Kidney (tissue), 13 donors: ENCODE measurements at regions not wholly inside any gene's neighbourhood (a gene's known extent, or its start where the extent isn't known, plus 50 kb on each side); places are given as distances from the start of the nearest gene placed in this dataset.

ENCODE experiments used
- DNase-seq, 5 donors: peaks; one replicate each; pipeline ENCODE4 v3.0.0-alpha.2; 2013 to 2020
- FAIRE-seq: peaks from 2 replicates; lab custom pipeline; 2012; peaks lifted over from hg19 to GRCh38; lab: Jason Lieb, UNC
- H3K27ac ChIP-seq, 2 donors: one replicate each; pipeline ENCODE4 v1.7.0; 2013; ENCODE audit warnings: low read depth in 2 of 2, low read length in 2 of 2, inconsistent platforms in 1 of 2
- H3K27me3 ChIP-seq: one replicate; pipeline ENCODE4 v1.7.1; 2013; ENCODE audit warnings: low read length, inconsistent platforms; ENCODE audit not compliant: control insufficient read depth, insufficient read depth
- H3K36me3 ChIP-seq, 3 donors: one replicate each; pipeline versions ENCODE4 v1.7.0 to v1.7.1; 2013; ENCODE audit warnings: low read length in 3 of 3, control low read depth in 1 of 3, inconsistent platforms in 1 of 3; ENCODE audit not compliant: insufficient read depth in 3 of 3, control insufficient read depth in 2 of 3
- H3K4me1 ChIP-seq, 3 donors: one replicate each; pipeline versions ENCODE4 v1.7.0 to v1.7.1; 2013; ENCODE audit warnings: low read length in 3 of 3, inconsistent platforms in 1 of 3, low read depth in 1 of 3; ENCODE audit not compliant: control insufficient read depth in 2 of 3, insufficient read depth in 2 of 3
- H3K4me3 ChIP-seq, 3 donors: one replicate each; pipeline versions ENCODE4 v1.7.0 to v1.8.1; 2013; ENCODE audit warnings: low read length in 3 of 3, control low read depth in 1 of 3, inconsistent platforms in 1 of 3
- H3K9ac ChIP-seq, 3 donors: one replicate each; pipeline versions ENCODE4 v1.7.0 to v1.7.1; 2013; ENCODE audit warnings: low read length in 3 of 3, control low read depth in 1 of 3, inconsistent platforms in 1 of 3
- H3K9me3 ChIP-seq, 3 donors: one replicate each; pipeline versions ENCODE4 v1.7.0 to v1.7.1; 2013; ENCODE audit warnings: low read length in 3 of 3, control low read depth in 1 of 3, inconsistent platforms in 1 of 3; ENCODE audit not compliant: control insufficient read depth in 2 of 3, insufficient read depth in 1 of 3
- intact Hi-C: fragments of 100-400 bp; cut with DNase I; formaldehyde crosslinking; loops from one replicate; pipeline ENCODE4 v1.11.1; 2022
- TF ChIP-seq, protein P1 (sequence below): IDR thresholded peaks from 3 replicates; pipeline ENCODE4 v1.5.1; 2012; ENCODE audit warnings: mild to moderate bottlenecking, moderate library complexity, borderline replicate concordance; ENCODE audit not compliant: insufficient read depth; ENCODE audit errors: extremely low read depth
- donor health status: control.
- donor health status: control.
- donor health status: control.
- donor health status: control.
- donor health status: control.
- donor health status: DM: yes; HTN: yes; CAD: no.
- donor health status: Normal renal cell carcinoma (clear cell type).

DNA sequence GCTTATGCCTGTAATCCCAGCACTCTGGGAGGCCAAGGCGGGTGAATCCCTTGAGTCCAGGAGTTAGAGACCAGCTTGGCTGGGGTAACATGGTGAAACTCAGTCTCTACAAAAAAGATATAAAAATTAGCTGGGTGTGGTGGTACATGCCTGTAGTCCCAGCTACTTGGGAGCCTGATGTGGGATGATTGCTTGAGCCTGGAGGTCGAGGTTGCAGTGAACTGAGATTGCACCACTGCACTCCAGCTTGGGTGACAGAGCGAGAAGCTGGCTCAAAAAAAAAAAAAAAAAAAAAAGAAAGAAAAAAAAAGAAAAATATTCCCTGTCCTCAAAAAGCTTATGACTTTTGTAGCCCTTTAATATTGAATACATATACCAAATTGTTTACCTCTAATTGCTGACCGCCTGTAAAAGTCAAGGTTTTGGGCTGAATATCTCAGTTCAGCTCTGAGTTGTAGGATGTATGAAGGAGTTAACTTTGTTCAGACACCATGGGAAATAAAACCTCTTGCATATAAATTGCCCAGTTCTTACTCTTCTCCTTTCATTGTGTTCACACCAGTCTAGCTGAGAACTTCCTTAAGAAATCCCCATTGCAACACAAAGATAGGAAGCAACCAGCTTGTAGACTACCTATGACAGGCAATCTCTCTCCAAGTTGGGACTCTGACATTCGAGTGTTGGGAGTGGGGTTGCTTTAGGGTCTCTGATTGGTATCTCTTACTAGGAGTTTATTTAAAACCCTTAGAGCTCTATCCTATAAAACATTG is 97.6 kb upstream of the RASGRP1 start:
- intact Hi-C loops = no loop called here
- H3K27ac ChIP-seq = no peak overlapping the region
- no peak overlapping the region for H3K9ac ChIP-seq
- TF ChIP-seq, protein P1, sequence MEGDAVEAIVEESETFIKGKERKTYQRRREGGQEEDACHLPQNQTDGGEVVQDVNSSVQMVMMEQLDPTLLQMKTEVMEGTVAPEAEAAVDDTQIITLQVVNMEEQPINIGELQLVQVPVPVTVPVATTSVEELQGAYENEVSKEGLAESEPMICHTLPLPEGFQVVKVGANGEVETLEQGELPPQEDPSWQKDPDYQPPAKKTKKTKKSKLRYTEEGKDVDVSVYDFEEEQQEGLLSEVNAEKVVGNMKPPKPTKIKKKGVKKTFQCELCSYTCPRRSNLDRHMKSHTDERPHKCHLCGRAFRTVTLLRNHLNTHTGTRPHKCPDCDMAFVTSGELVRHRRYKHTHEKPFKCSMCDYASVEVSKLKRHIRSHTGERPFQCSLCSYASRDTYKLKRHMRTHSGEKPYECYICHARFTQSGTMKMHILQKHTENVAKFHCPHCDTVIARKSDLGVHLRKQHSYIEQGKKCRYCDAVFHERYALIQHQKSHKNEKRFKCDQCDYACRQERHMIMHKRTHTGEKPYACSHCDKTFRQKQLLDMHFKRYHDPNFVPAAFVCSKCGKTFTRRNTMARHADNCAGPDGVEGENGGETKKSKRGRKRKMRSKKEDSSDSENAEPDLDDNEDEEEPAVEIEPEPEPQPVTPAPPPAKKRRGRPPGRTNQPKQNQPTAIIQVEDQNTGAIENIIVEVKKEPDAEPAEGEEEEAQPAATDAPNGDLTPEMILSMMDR = no peak
- no peaks in the 10 kb centered on the region for H3K36me3 ChIP-seq
- no peak overlapping the region for H3K4me3 ChIP-seq
- DNase-seq = no peak
- no peak for FAIRE-seq
- no peaks in the 10 kb centered on the region for H3K9me3 ChIP-seq
- H3K27me3 ChIP-seq = no peaks in the 10 kb centered on the region
- no peaks in the 10 kb centered on the region for H3K4me1 ChIP-seq

- TF ChIP-seq, protein P1 = no peak
- Histone ChIP-seq H3K36me3 (no peaks in the 10 kb centered on the region), H3K4me1 (no peaks in the 10 kb centered on the region), H3K4me3 (no peak overlapping the region), H3K9ac (no peak overlapping the region), H3K27ac (no peak overlapping the region), H3K9me3 (no peaks in the 10 kb centered on the region), H3K27me3 (no peaks in the 10 kb centered on the region)
- DNase-seq (no peak), FAIRE-seq (no peak)
- intact Hi-C loops = no loop called here
These were observed 98.2 kb upstream of the RASGRP1 start for GRCh38 chr15:38662805-38663204.

GRCh38 chr15:38665586-38666305 is 101.1 kb upstream of the RASGRP1 start:
- no peak for FAIRE-seq
- Histone ChIP-seq H3K4me3 (no peak overlapping the region), H3K36me3 (no peaks in the 10 kb centered on the region), H3K27ac (no peak overlapping the region), H3K27me3 (no peaks in the 10 kb centered on the region), H3K9ac (no peak overlapping the region), H3K9me3 (no peaks in the 10 kb centered on the region), H3K4me1 (no peaks in the 10 kb centered on the region)
- intact Hi-C loops = no loop called here
- no peak for DNase-seq
- TF ChIP-seq, protein P1 = no peak
